ENCODE measurements at regions not wholly inside any gene's neighbourhood (a gene's known extent, or its start where the extent isn't known, plus 50 kb on each side); places are given as distances from the start of the nearest gene placed in this dataset.

- TF ChIP-seq SPI1 (IDR thresholded peaks at IDR 0.05; ENCODE audit: borderline replicate concordance, insufficient read depth, low read depth, low read length), result no peak
- no peak for TF ChIP-seq IRF3 (IDR thresholded peaks at IDR 0.05)
- TF ChIP-seq ZBTB11 (CRISPR knock-in tag; IDR thresholded peaks at IDR 0.05), result no peak
- no peak for TF ChIP-seq TBL1XR1 (IDR thresholded peaks at IDR 0.05; ENCODE audit: low read depth, low read length)
- no peak for TF ChIP-seq IKZF2 (IDR thresholded peaks at IDR 0.05)
- no peak for TF ChIP-seq SMARCA5 (IDR thresholded peaks at IDR 0.05)
- TF ChIP-seq BRCA1 (IDR thresholded peaks at IDR 0.05; ENCODE audit: low read depth, low read length), result no peak
These were observed 93.6 kb downstream of the LIPG start (continued) for GRCh38 chr18:49655266-49656072.

- 16% methylated on average over 2 of the region's 2 CpGs for WGBS (ENCODE audit: insufficient coverage, insufficient replicate concordance, low lambda C conversion rate, missing lambda C conversion rate)
- no peak for TF ChIP-seq CHD1 (IDR thresholded peaks at IDR 0.05; ENCODE audit: low read depth, low read length)
- TF ChIP-seq BHLHE40 (IDR thresholded peaks at IDR 0.05; ENCODE audit: borderline replicate concordance in 1 of 2, low read depth in 2 of 2, low read length in 1 of 2), result no peak
- TF ChIP-seq SRF (IDR thresholded peaks at IDR 0.05; ENCODE audit: low read depth in 2 of 2, low read length in 2 of 2), result no peak
- TF ChIP-seq CUX1 (IDR thresholded peaks at IDR 0.05; ENCODE audit: insufficient replicate concordance, low read depth, low read length), result no peak
- no peak for TF ChIP-seq HDGF (IDR thresholded peaks at IDR 0.05)
- TF ChIP-seq BMI1 (IDR thresholded peaks at IDR 0.05; ENCODE audit: borderline replicate concordance), result no peak
These were observed 92.5 kb downstream of the LIPG start for GRCh38 chr18:49654347-49654746.

More at GRCh38 chr18:49654347-49654746, 92.5 kb downstream of the LIPG start:
- Histone ChIP-seq H3K79me2 (ENCODE audit: control insufficient read depth, insufficient read depth, low read length) (no peaks in the 10 kb centered on the region), H3K4me3 (no peak overlapping the region), H3K4me1 (ENCODE audit: control insufficient read depth, insufficient read depth, low read length) (no peaks in the 10 kb centered on the region), H3K9ac (ENCODE audit: control insufficient read depth, insufficient read depth, low read length) (no peak overlapping the region), H3K9me3 (replicated peaks; ENCODE audit: control insufficient read depth, insufficient read depth, low read length) (no peaks in the 10 kb centered on the region), H3K36me3 (ENCODE audit: control insufficient read depth in 2 of 2, insufficient read depth in 2 of 2, low read length in 1 of 2) (no peaks in the 10 kb centered on the region), H3K4me2 (ENCODE audit: control insufficient read depth, insufficient read depth) (no peak overlapping the region), H3K27me3 (replicated peaks in 1 of 2; ENCODE audit: control insufficient read depth in 2 of 2, insufficient read depth in 2 of 2, low read length in 1 of 2) (peaks cover 0 to 1% of the 10 kb centered on the region in 2 experiments; a peak in 2 of 4 replicates), H2AFZ (ENCODE audit: control insufficient read depth, low read depth, low read length) (no peak overlapping the region), H3K27ac (ENCODE audit: control insufficient read depth, insufficient read depth) (no peak overlapping the region), H4K20me1 (ENCODE audit: control insufficient read depth, insufficient read depth) (no peaks in the 10 kb centered on the region)
- BruUV-seq (replicated peaks), result no TSS peak
- ATAC-seq (no peak), FAIRE-seq (no peak), DNase-seq (ENCODE audit: low read depth, low spot score) (no peak)
- POLR2A ChIA-PET, result no interaction called here
- in situ Hi-C loops (cut with MboI) (no loop called here), intact Hi-C loops (cut with micrococcal nuclease; ENCODE audit: unreplicated experiment) (no loop called here)
- CTCF ChIA-PET, result no interaction called here
- SMC1A ChIA-PET (ENCODE audit: uncharacterized antibody, unreplicated experiment), result no interaction called here
- RAD21 ChIA-PET (ENCODE audit: unreplicated experiment), result no interaction called here

All from GM12878 (cell line).